H1 (cell line): ENCODE measurements at regions not wholly inside any gene's neighbourhood (a gene's known extent, or its start where the extent isn't known, plus 50 kb on each side); places are given as distances from the start of the nearest gene placed in this dataset.

Experiments
- CTCF ChIA-PET: fragments of 300-600 bp; sonication (Branson Sonifier 250); formaldehyde crosslinking; loops from one replicate; lab custom pipeline; 2021; ENCODE audit not compliant: partially characterized antibody; lab: Charles Lee
- POLR2A ChIA-PET: fragments of 300-600 bp; sonication (Branson Sonifier 250); formaldehyde crosslinking; loops from one replicate; lab custom pipeline; 2021; ENCODE audit warnings: inconsistent platforms; ENCODE audit not compliant: partially characterized antibody; lab: Charles Lee
- DNase-seq, 2 experiments: peaks; one replicate each; pipeline versions ENCODE4 v3.0.0 to v3.0.0-alpha.2; 2010 to 2022; ENCODE audit warnings: low spot score in 2 of 2, low read depth in 1 of 2, mixed read lengths in 1 of 2
- FAIRE-seq: peaks from 2 replicates; lab custom pipeline; 2011; peaks lifted over from hg19 to GRCh38; lab: Jason Lieb, UNC
- H2AFZ ChIP-seq: 2 replicates; pipeline ENCODE4 v1.8.1; 2012; ENCODE audit warnings: low read length, inconsistent platforms
- H2AK5ac ChIP-seq: 2 replicates; pipeline ENCODE4 v1.6.1; 2013; ENCODE audit warnings: low read depth, low read length
- H2BK120ac ChIP-seq: replicated peaks from 2 replicates; pipeline ENCODE3; 2013; ENCODE audit warnings: low read depth, low read length, inconsistent platforms
- H2BK12ac ChIP-seq: 2 replicates; pipeline ENCODE4 v1.6.1; 2013; ENCODE audit warnings: low read depth, low read length
- H2BK15ac ChIP-seq: 2 replicates; pipeline ENCODE4 v1.6.1; 2013; ENCODE audit warnings: low read length
- H2BK20ac ChIP-seq: 2 replicates; pipeline ENCODE4 v1.6.1; 2013; ENCODE audit warnings: low read length
- H2BK5ac ChIP-seq: 2 replicates; pipeline ENCODE4 v1.6.1; 2013; ENCODE audit warnings: low read depth, low read length
- H3K14ac ChIP-seq: 2 replicates; pipeline ENCODE4 v1.6.1; 2013; ENCODE audit warnings: inconsistent platforms; ENCODE audit not compliant: insufficient read length
- H3K18ac ChIP-seq: 2 replicates; pipeline ENCODE4 v1.6.1; 2013; ENCODE audit warnings: low read length; ENCODE audit errors: extremely low read depth
- H3K23ac ChIP-seq: 2 replicates; pipeline ENCODE4 v1.6.1; 2013; ENCODE audit warnings: inconsistent platforms; ENCODE audit not compliant: insufficient read length
- H3K23me2 ChIP-seq: 2 replicates; pipeline ENCODE4 v1.6.1; 2013; ENCODE audit warnings: low read depth, low read length
- H3K27ac ChIP-seq: 2 replicates; pipeline ENCODE4 v1.6.1; 2011; ENCODE audit warnings: low read depth, low read length, inconsistent platforms
- H3K27me3 ChIP-seq, 4 experiments: replicated peaks in 1 of 4; 1 replicate in 1 of 4; 2 replicates in 3 of 4; pipeline versions ENCODE4 v1.6.1 to v1.8.1; 2011 to 2013; ENCODE audit warnings: low read length in 3 of 4, mild to moderate bottlenecking in 3 of 4, inconsistent platforms in 2 of 4, mixed read lengths in 2 of 4, moderate library complexity in 1 of 4; ENCODE audit not compliant: control insufficient read depth in 3 of 4, insufficient read depth in 3 of 4; ENCODE audit errors: extremely low read depth in 1 of 4
- H3K36me3 ChIP-seq, 4 experiments: 2 replicates each; pipeline versions ENCODE4 v1.6.1 to v1.8.1; 2011 to 2013; ENCODE audit warnings: mild to moderate bottlenecking in 4 of 4, low read length in 3 of 4, moderate library complexity in 2 of 4, control low read depth in 1 of 4, inconsistent platforms in 1 of 4; ENCODE audit not compliant: insufficient read depth in 4 of 4, control insufficient read depth in 2 of 4
- H3K4ac ChIP-seq: replicated peaks from 2 replicates; pipeline ENCODE3; 2013; ENCODE audit warnings: low read length, low read depth, mixed read lengths, inconsistent platforms; ENCODE audit not compliant: insufficient read length
- H3K4me1 ChIP-seq, 4 experiments: replicated peaks in 1 of 4; 1 replicate in 1 of 4; 2 replicates in 3 of 4; pipeline versions ENCODE4 v1.6.1 to v1.8.1; 2011 to 2013; ENCODE audit warnings: low read length in 3 of 4, inconsistent platforms in 2 of 4, mixed read lengths in 1 of 4; ENCODE audit not compliant: insufficient read depth in 4 of 4, control insufficient read depth in 3 of 4
- H3K4me2 ChIP-seq, 2 experiments: 2 replicates each; pipeline versions ENCODE4 v1.6.1 to v1.8.1; 2011 to 2013; ENCODE audit warnings: low read depth in 2 of 2, low read length in 2 of 2, control low read depth in 1 of 2, inconsistent platforms in 1 of 2, mild to moderate bottlenecking in 1 of 2; ENCODE audit not compliant: insufficient read depth in 1 of 2
- H3K4me3 ChIP-seq, 4 experiments: fragments of 200-600, 300-600 bp in 1 of 4; sonication (generic), shearing (Covaris generic), sonication (Bioruptor Twin) in 1 of 4; 2 replicates each; pipeline versions ENCODE4 v1.5.1 to v1.8.1; 2011 to 2016; ENCODE audit warnings: low read length in 4 of 4, low read depth in 3 of 4, control low read depth in 2 of 4, inconsistent platforms in 2 of 4, mild to moderate bottlenecking in 2 of 4, mixed read lengths in 1 of 4, moderate library complexity in 1 of 4; ENCODE audit not compliant: insufficient read depth in 2 of 4; ENCODE audit errors: extremely low read depth in 1 of 4
- H3K56ac ChIP-seq: replicated peaks from 2 replicates; pipeline ENCODE3; 2013; ENCODE audit warnings: low read depth, mild to moderate bottlenecking, mixed read lengths, low read length, inconsistent platforms; ENCODE audit not compliant: insufficient read length
- H3K79me1 ChIP-seq: 2 replicates; pipeline ENCODE4 v1.6.1; 2013; ENCODE audit warnings: low read depth, low read length, control low read depth
- H3K79me2 ChIP-seq, 2 experiments: 2 replicates each; pipeline versions ENCODE4 v1.6.1 to v1.8.1; 2012 to 2013; ENCODE audit warnings: low read length in 2 of 2, mild to moderate bottlenecking in 2 of 2, inconsistent platforms in 1 of 2; ENCODE audit not compliant: insufficient read depth in 2 of 2, control insufficient read depth in 1 of 2
- H3K9ac ChIP-seq, 4 experiments: replicated peaks in 1 of 4; 1 replicate in 1 of 4; 2 replicates in 3 of 4; pipeline versions ENCODE4 v1.6.1 to v1.8.1; 2011 to 2013; ENCODE audit warnings: low read depth in 3 of 4, low read length in 3 of 4, control low read depth in 2 of 4, mild to moderate bottlenecking in 2 of 4, moderate library complexity in 2 of 4, inconsistent platforms in 1 of 4; ENCODE audit errors: extremely low read depth in 1 of 4
- H3K9me3 ChIP-seq, 2 experiments: 2 replicates each; pipeline versions ENCODE4 v1.6.1 to v1.8.1; 2012 to 2013; ENCODE audit warnings: mild to moderate bottlenecking in 2 of 2, moderate library complexity in 2 of 2, control low read depth in 1 of 2, inconsistent platforms in 1 of 2, low read depth in 1 of 2, low read length in 1 of 2, mixed read lengths in 1 of 2; ENCODE audit not compliant: insufficient read depth in 2 of 2
- H4K20me1 ChIP-seq, 2 experiments: replicated peaks in 1 of 2; 2 replicates each; pipeline versions ENCODE3 to v1.8.1; 2011 to 2013; ENCODE audit warnings: inconsistent platforms in 2 of 2, low read length in 2 of 2, mild to moderate bottlenecking in 1 of 2; ENCODE audit not compliant: insufficient read depth in 2 of 2, control insufficient read depth in 1 of 2
- H4K5ac ChIP-seq: 2 replicates; pipeline ENCODE4 v1.6.1; 2013; ENCODE audit warnings: low read length, low read depth, mixed read lengths, inconsistent platforms; ENCODE audit not compliant: insufficient read length
- H4K8ac ChIP-seq: 2 replicates; pipeline ENCODE4 v1.8.0; 2013; ENCODE audit warnings: mild to moderate bottlenecking, moderate library complexity, low read length, inconsistent platforms; ENCODE audit not compliant: insufficient read depth; ENCODE audit errors: extremely low read depth
- H4K91ac ChIP-seq: replicated peaks from 2 replicates; pipeline ENCODE3; 2013; ENCODE audit warnings: low read length, mixed read lengths, inconsistent platforms; ENCODE audit not compliant: insufficient read length
- ASH2L ChIP-seq: fragments of 200-600, 300-600 bp; sonication (generic); IDR thresholded peaks from one replicate; pipeline ENCODE4 v1.7.1; 2017; ENCODE audit warnings: low read length
- EP300 ChIP-seq, 2 experiments: IDR thresholded peaks; 1 replicate in 1 of 2; 2 replicates in 1 of 2; pipeline ENCODE4 v1.6.1; 2011 to 2012; ENCODE audit warnings: low read depth in 2 of 2, low read length in 2 of 2, mild to moderate bottlenecking in 2 of 2, borderline replicate concordance in 1 of 2, inconsistent platforms in 1 of 2, moderate library complexity in 1 of 2
- EZH2 ChIP-seq: fragments of 200-600 bp; sonication (generic); IDR thresholded peaks from 2 replicates; pipeline ENCODE4 v1.7.1; 2012; ENCODE audit warnings: low read depth, mild to moderate bottlenecking, moderate library complexity, low read length, inconsistent platforms; ENCODE audit not compliant: severe bottlenecking
- HDAC6 ChIP-seq: IDR thresholded peaks from one replicate; pipeline ENCODE4 v1.7.1; 2012; ENCODE audit warnings: low read depth, mild to moderate bottlenecking, inconsistent platforms, low read length, moderate library complexity
- JUN ChIP-seq: IDR thresholded peaks from 2 replicates; pipeline ENCODE4 v1.6.1; 2011; ENCODE audit warnings: low read depth, mild to moderate bottlenecking, improper control_type of control experiment, low read length
- KDM4A ChIP-seq: IDR thresholded peaks from one replicate; pipeline ENCODE4 v1.7.1; 2012; ENCODE audit warnings: low read depth, mild to moderate bottlenecking, moderate library complexity, low read length, inconsistent platforms; ENCODE audit not compliant: severe bottlenecking
- MAFK ChIP-seq: IDR thresholded peaks from 2 replicates; pipeline ENCODE4 v1.6.1; 2012; ENCODE audit warnings: low read depth, mild to moderate bottlenecking, improper control_type of control experiment, low read length
- POLR2A ChIP-seq, 2 experiments: IDR thresholded peaks; 1 replicate in 1 of 2; 2 replicates in 1 of 2; pipeline ENCODE4 v1.6.1; 2011; ENCODE audit warnings: low read depth in 2 of 2, low read length in 2 of 2, mild to moderate bottlenecking in 2 of 2; ENCODE audit errors: control extremely low read depth in 1 of 2
- SIX5 ChIP-seq: IDR thresholded peaks from 2 replicates; pipeline ENCODE4 v1.6.1; 2011; ENCODE audit warnings: mild to moderate bottlenecking, low read depth, low read length
- SUZ12 ChIP-seq: fragments of 200-600 bp; sonication (generic); IDR thresholded peaks from 2 replicates; pipeline ENCODE4 v1.6.1; 2012; ENCODE audit warnings: mild to moderate bottlenecking, inconsistent platforms, low read length, moderate library complexity, mixed read lengths
- TEAD4 ChIP-seq: IDR thresholded peaks from 2 replicates; pipeline ENCODE4 v1.6.1; 2012; ENCODE audit warnings: low read depth, low read length, inconsistent platforms, mixed read lengths
- YY1 ChIP-seq: IDR thresholded peaks from 2 replicates; pipeline ENCODE4 v1.6.1; 2011; ENCODE audit warnings: low read depth, mild to moderate bottlenecking, low read length
- WGBS, 2 experiments: shearing (Covaris generic) in 1 of 2; methylation state at CpG; one replicate each; pipeline versions ENCODE4 v1.1.6 to v1.1.7; 2013 to 2015; ENCODE audit warnings: low lambda C conversion rate in 2 of 2, mixed read lengths in 2 of 2, inconsistent platforms in 1 of 2, low coverage in 1 of 2, missing lambda C conversion rate in 1 of 2; ENCODE audit not compliant: insufficient replicate concordance in 2 of 2, insufficient coverage in 1 of 2, insufficient read length in 1 of 2; ENCODE audit errors: extremely low coverage in 1 of 2, missing lambda C conversion rate in 1 of 2; 5-methylcytosine and 5-hydroxymethylcytosine counted together
- TF ChIP-seq, protein P1 (sequence below): IDR thresholded peaks from 2 replicates; pipeline ENCODE4 v1.6.1; 2012; ENCODE audit warnings: inconsistent platforms

GRCh38 chr16:86368261-86368660 is 142.1 kb upstream of the FOXF1 start:
- no peak overlapping the region for H3K27ac ChIP-seq
- H3K9ac ChIP-seq: no peak overlapping the region
- no peak overlapping the region for H3K18ac ChIP-seq
- H3K4me3 ChIP-seq: no peak overlapping the region
- no peaks in the 10 kb centered on the region for H3K23me2 ChIP-seq
- no peak overlapping the region for H4K91ac ChIP-seq
- no peak overlapping the region for H3K14ac ChIP-seq
- no peaks in the 10 kb centered on the region for H3K79me2 ChIP-seq
- H2BK120ac ChIP-seq: no peak overlapping the region
- no peak overlapping the region for H2AK5ac ChIP-seq
- no peak overlapping the region for H2BK20ac ChIP-seq
- ChIA-PET CTCF (interaction anchor here (0.8 to 2.0 kb wide), 3 partner anchors 11 to 123 kb away, joined by 3 to 8 read pairs (median 3); no protein-coding TSS in a partner anchor), POLR2A (no interaction called here)
- no peaks in the 10 kb centered on the region for H4K20me1 ChIP-seq
- H3K79me1 ChIP-seq: no peaks in the 10 kb centered on the region
- no peak for FAIRE-seq
- no peak overlapping the region for H3K4ac ChIP-seq
- H2AFZ ChIP-seq: no peak overlapping the region
- H3K36me3 ChIP-seq: no peaks in the 10 kb centered on the region
- peaks cover 4 to 21% (median 5%) of the 10 kb centered on the region in 4 experiments for H3K4me1 ChIP-seq
- H3K4me2 ChIP-seq: no peak overlapping the region
- TF ChIP-seq EZH2: no peak
- no peak for TF ChIP-seq POLR2A (IDR thresholded peaks at IDR 0.05; ENCODE audit: control extremely low read depth in 1 of 2, low read depth in 2 of 2, low read length in 2 of 2)
- TF ChIP-seq HDAC6: no peak
- TF ChIP-seq YY1: no peak
- no peak for TF ChIP-seq TEAD4
- no peak for TF ChIP-seq SIX5
- no peak for TF ChIP-seq SUZ12
- TF ChIP-seq KDM4A: no peak
- TF ChIP-seq MAFK: no peak
- TF ChIP-seq, protein P1, sequence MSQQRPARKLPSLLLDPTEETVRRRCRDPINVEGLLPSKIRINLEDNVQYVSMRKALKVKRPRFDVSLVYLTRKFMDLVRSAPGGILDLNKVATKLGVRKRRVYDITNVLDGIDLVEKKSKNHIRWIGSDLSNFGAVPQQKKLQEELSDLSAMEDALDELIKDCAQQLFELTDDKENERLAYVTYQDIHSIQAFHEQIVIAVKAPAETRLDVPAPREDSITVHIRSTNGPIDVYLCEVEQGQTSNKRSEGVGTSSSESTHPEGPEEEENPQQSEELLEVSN: no peak
- no peak for TF ChIP-seq JUN
- TF ChIP-seq ASH2L: no peak
- TF ChIP-seq EP300 (IDR thresholded peaks at IDR 0.05; ENCODE audit: borderline replicate concordance in 1 of 2, low read depth in 2 of 2, low read length in 2 of 2): no peak
- H2BK15ac ChIP-seq: no peak overlapping the region
- H3K23ac ChIP-seq: no peak overlapping the region
- no peak overlapping the region for H2BK12ac ChIP-seq
- H3K27me3 ChIP-seq: no peaks in the 10 kb centered on the region
- H4K5ac ChIP-seq: no peak overlapping the region
- no peaks in the 10 kb centered on the region for H3K9me3 ChIP-seq
- 82% methylated on average over 11 of the region's 12 CpGs; no CpG with 5 or more reads in 1 of the 2 experiments for WGBS, 2 experiments
- no peak overlapping the region for H2BK5ac ChIP-seq
- DNase-seq: no peak
- H3K56ac ChIP-seq: no peak overlapping the region
- no peak overlapping the region for H4K8ac ChIP-seq
